ENCODE measurements at regions not wholly inside any gene's neighbourhood (a gene's known extent, or its start where the extent isn't known, plus 50 kb on each side); places are given as distances from the start of the nearest gene placed in this dataset.

DNA sequence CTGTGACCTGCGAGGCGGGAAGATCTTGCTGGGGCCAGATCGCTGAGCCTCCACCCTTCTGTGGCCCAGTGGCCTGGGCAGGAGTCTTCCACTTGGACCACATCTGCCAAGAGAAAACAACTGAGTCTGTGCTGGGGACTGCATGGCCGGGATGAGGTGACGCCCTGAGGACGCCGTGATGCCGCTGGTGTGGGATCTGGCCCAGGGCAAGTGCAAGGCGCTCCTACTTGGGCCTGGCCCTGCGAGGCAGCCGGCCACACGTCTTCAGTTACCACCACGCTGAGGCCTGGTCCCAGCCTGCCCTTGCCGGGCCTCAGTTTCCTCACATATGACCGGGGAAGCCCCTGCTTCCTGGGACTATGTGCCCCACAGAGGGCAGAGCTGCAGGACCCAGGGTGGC, 133.4 kb downstream of the SLC25A46 start:
- TF ChIP-seq SUZ12 (IDR thresholded peaks at IDR 0.05; ENCODE audit: extremely low read depth, insufficient read depth, insufficient read length) (no peak), ZNF274 (IDR thresholded peaks at IDR 0.05; ENCODE audit: low read depth, low read length) (no peak), YY1 (IDR thresholded peaks at IDR 0.05; ENCODE audit: insufficient read depth, insufficient read length) (no peak)
